Mesodermal cell (in vitro differentiated cells): ENCODE measurements at regions not wholly inside any gene's neighbourhood (a gene's known extent, or its start where the extent isn't known, plus 50 kb on each side); places are given as distances from the start of the nearest gene placed in this dataset.
"Not testable (repeated sequence)": the region's sequence is repeated elsewhere in the genome, so short reads cannot be mapped to it uniquely, and the experiment has no call there.

Experiments used
- H3K27ac ChIP-seq: 2 replicates; pipeline ENCODE4 v1.7.0; 2013; ENCODE audit warnings: mild to moderate bottlenecking, low read depth, low read length, moderate library complexity; ENCODE audit not compliant: severe bottlenecking
- H3K36me3 ChIP-seq: 2 replicates; pipeline ENCODE4 v1.7.1; 2013; ENCODE audit warnings: mild to moderate bottlenecking, low read length, moderate library complexity; ENCODE audit not compliant: control insufficient read depth, insufficient read depth
- H3K4me1 ChIP-seq: one replicate; pipeline ENCODE4 v1.7.1; 2013; ENCODE audit warnings: mild to moderate bottlenecking, low read length; ENCODE audit not compliant: insufficient read depth, control insufficient read depth, poor library complexity, severe bottlenecking
- H3K4me3 ChIP-seq: 2 replicates; pipeline ENCODE4 v1.7.0; 2013; ENCODE audit warnings: low read length, control low read depth, mild to moderate bottlenecking; ENCODE audit not compliant: insufficient read depth, poor library complexity, severe bottlenecking; ENCODE audit errors: extremely low read depth
- H3K9me3 ChIP-seq: 2 replicates; pipeline ENCODE4 v1.7.1; 2013; ENCODE audit warnings: mild to moderate bottlenecking, low read length, moderate library complexity; ENCODE audit not compliant: control insufficient read depth
- WGBS, 2 experiments: methylation state at CpG; one replicate each; pipeline ENCODE4 v1.1.5; 2013; ENCODE audit warnings: missing lambda C conversion rate in 2 of 2; ENCODE audit not compliant: insufficient coverage in 2 of 2; 5-methylcytosine and 5-hydroxymethylcytosine counted together

GRCh38 chr11:28919194-28919593 lies 811.0 kb downstream of the METTL15 start:
- H3K4me3 ChIP-seq: no peak overlapping the region
- WGBS, 2 experiments: 84 to 86% methylated on average over 3 to 5 of the region's 5 CpGs
- H3K4me1 ChIP-seq: no peaks in the 10 kb centered on the region
- H3K36me3 ChIP-seq: no peaks in the 10 kb centered on the region
- H3K27ac ChIP-seq: no peak overlapping the region
- no peaks in the 10 kb centered on the region for H3K9me3 ChIP-seq

- H3K4me1 ChIP-seq: no peaks in the 10 kb centered on the region
- H3K27ac ChIP-seq: no peak overlapping the region
- no peaks in the 10 kb centered on the region for H3K36me3 ChIP-seq
- no peaks in the 10 kb centered on the region for H3K9me3 ChIP-seq
- no peak overlapping the region for H3K4me3 ChIP-seq
Observed at GRCh38 chr11:28913883-28914282, 805.7 kb downstream of the METTL15 start.

GRCh38 chr11:28911829-28912228 lies 803.6 kb downstream of the METTL15 start:
- Histone ChIP-seq H3K4me1 (no peaks in the 10 kb centered on the region), H3K4me3 (no peak overlapping the region)
- WGBS, 2 experiments: no CpG with 5 or more reads among the region's 1 CpG

GRCh38 chr11:28910926-28911325 lies 802.7 kb downstream of the METTL15 start:
- Histone ChIP-seq H3K4me3 (no peak overlapping the region), H3K9me3 (no peaks in the 10 kb centered on the region), H3K36me3 (no peaks in the 10 kb centered on the region), H3K27ac (no peak overlapping the region), H3K4me1 (no peaks in the 10 kb centered on the region)
- WGBS, 2 experiments: no CpG with 5 or more reads among the region's 2 CpGs

More at GRCh38 chr11:28911829-28912228, 803.6 kb downstream of the METTL15 start:
- Histone ChIP-seq H3K27ac (no peak overlapping the region), H3K36me3 (no peaks in the 10 kb centered on the region), H3K9me3 (no peaks in the 10 kb centered on the region)

GRCh38 chr11:28903716-28904115 lies 795.5 kb downstream of the METTL15 start:
- no peak overlapping the region for H3K4me3 ChIP-seq
- no peak overlapping the region for H3K27ac ChIP-seq
- no peaks in the 10 kb centered on the region for H3K36me3 ChIP-seq
- no peaks in the 10 kb centered on the region for H3K4me1 ChIP-seq
- H3K9me3 ChIP-seq: no peaks in the 10 kb centered on the region
- WGBS, 2 experiments: 92 to 96% methylated on average over 1 to 2 of the region's 2 CpGs

GRCh38 chr11:28900427-28900826 lies 792.2 kb downstream of the METTL15 start:
- no peak overlapping the region for H3K4me3 ChIP-seq
- H3K27ac ChIP-seq: no peak overlapping the region
- no peaks in the 10 kb centered on the region for H3K4me1 ChIP-seq
- no peaks in the 10 kb centered on the region for H3K36me3 ChIP-seq
- WGBS, 2 experiments: no CpG with 5 or more reads among the region's 3 CpGs
- no peaks in the 10 kb centered on the region for H3K9me3 ChIP-seq

- no peaks in the 10 kb centered on the region for H3K36me3 ChIP-seq
- H3K4me1 ChIP-seq: no peaks in the 10 kb centered on the region
- H3K9me3 ChIP-seq: no peaks in the 10 kb centered on the region
- H3K27ac ChIP-seq: no peak overlapping the region
- no peak overlapping the region for H3K4me3 ChIP-seq
Observed at GRCh38 chr11:28899706-28900105, 791.5 kb downstream of the METTL15 start.

GRCh38 chr11:28890601-28891040 lies 782.4 kb downstream of the METTL15 start:
- not testable (repeated sequence) for H3K9me3 ChIP-seq, H3K4me1 ChIP-seq, H3K4me3 ChIP-seq, H3K36me3 ChIP-seq, H3K27ac ChIP-seq
- WGBS, 2 experiments: 93 to 94% methylated on average over 9 to 10 of the region's 26 CpGs

GRCh38 chr11:28887681-28888080 lies 779.5 kb downstream of the METTL15 start:
- H3K4me1 ChIP-seq: no peaks in the 10 kb centered on the region
- no peak overlapping the region for H3K27ac ChIP-seq
- no peak overlapping the region for H3K4me3 ChIP-seq
- no peaks in the 10 kb centered on the region for H3K36me3 ChIP-seq
- H3K9me3 ChIP-seq: no peaks in the 10 kb centered on the region
- no CpG with 5 or more reads among the region's 1 CpG for WGBS, 2 experiments

- H3K4me3 ChIP-seq: no peak overlapping the region
- H3K36me3 ChIP-seq: no peaks in the 10 kb centered on the region
- WGBS, 2 experiments: 100% methylated on average over 1 of the region's 2 CpGs
- H3K27ac ChIP-seq: no peak overlapping the region
- H3K9me3 ChIP-seq: no peaks in the 10 kb centered on the region
- no peaks in the 10 kb centered on the region for H3K4me1 ChIP-seq
Observed at GRCh38 chr11:28879869-28880268, 771.7 kb downstream of the METTL15 start.

- H3K4me3 ChIP-seq: no peak overlapping the region
- WGBS, 2 experiments: 86 to 89% methylated on average over 2 to 4 of the region's 4 CpGs
- H3K36me3 ChIP-seq: no peaks in the 10 kb centered on the region
- no peak overlapping the region for H3K27ac ChIP-seq
- no peaks in the 10 kb centered on the region for H3K9me3 ChIP-seq
- no peaks in the 10 kb centered on the region for H3K4me1 ChIP-seq
Observed at GRCh38 chr11:28878025-28878424, 769.8 kb downstream of the METTL15 start.

- Histone ChIP-seq H3K36me3 (no peaks in the 10 kb centered on the region), H3K9me3 (no peaks in the 10 kb centered on the region), H3K27ac (no peak overlapping the region), H3K4me3 (no peak overlapping the region), H3K4me1 (no peaks in the 10 kb centered on the region)
Observed at GRCh38 chr11:28877340-28877739, 769.2 kb downstream of the METTL15 start.
